ENCODE measurements at regions not wholly inside any gene's neighbourhood (a gene's known extent, or its start where the extent isn't known, plus 50 kb on each side); places are given as distances from the start of the nearest gene placed in this dataset.
A peak's percentile ranks its signal among the peaks of the same experiment; 100 is the strongest.
"Not testable (repeated sequence)": the region's sequence is repeated elsewhere in the genome, so short reads cannot be mapped to it uniquely, and the experiment has no call there.

DNA sequence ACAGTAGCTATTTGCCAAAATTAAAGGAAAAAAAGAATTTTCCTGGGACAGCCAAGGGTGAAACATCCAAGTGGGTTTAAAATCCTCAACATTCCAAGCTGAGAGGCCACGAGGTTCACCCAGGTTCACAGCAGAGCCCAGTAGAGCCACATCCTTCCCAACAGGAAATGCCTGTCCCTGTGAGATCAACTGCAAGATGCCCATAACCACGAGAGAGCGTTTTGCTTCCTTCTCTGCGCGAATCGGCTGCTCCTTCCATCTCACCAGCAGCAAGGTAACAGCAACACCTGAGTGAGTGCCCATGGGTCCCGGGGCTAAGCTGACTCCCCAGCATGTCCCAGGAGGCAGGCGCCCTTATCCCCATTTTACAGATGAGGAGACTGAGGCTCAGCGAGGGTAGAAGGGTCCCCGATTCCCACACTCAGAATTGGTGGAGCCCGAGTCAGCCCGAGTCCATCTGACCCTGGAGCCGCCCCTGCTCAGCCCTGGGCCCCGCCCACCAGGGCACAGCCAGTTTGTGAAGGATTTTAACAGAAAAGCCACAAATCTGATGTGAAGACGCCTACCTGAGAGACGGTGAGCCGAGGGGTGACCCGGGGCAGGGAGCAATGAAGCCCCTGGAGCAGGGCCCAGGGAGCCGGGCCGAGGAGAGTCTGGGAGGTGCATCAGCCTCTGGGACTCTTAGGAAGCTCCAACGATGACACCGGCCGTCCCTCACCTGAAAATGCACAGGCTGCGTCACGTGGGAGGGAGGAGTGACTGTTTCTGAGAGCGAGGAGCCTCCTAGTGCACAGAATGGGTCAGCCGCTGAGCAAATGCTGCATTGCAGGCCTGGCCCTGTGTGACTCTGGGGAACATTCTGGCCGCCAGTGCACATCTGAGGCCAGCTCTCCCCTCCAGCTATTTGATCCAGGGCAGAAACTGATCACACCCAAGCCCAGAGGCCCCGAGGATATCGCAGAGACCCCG lies 236.9 kb upstream of the SFSWAP start:
- intact Hi-C loops (cut with DNase I): no loop called here
- ATAC-seq (ENCODE audit: poor library complexity): no peak
- DNase-seq: no peak

DNA sequence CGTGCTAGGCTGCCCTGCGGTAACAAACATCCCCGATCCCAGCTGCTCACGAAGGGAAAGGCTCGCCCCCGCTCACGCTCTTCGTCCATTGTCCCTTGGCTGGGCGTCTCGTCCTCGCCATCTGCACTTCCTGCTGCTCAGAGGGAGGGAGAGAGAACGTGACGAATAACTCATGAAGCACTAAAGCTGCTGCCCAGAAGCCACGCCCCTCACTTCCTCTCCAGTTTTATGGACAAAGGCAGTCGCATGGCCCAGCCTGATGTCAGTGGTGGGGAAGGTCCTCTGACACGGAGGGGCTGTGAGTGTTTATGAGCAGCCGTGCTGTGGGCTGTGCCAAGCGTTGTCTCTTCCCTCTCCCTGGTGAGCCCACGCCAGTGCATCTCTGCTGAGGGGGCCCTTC lies 235.9 kb upstream of the SFSWAP start:
- ATAC-seq (ENCODE audit: poor library complexity): peak; percentile 34
- intact Hi-C loops (cut with DNase I); DNase-seq: not testable (repeated sequence)

DNA sequence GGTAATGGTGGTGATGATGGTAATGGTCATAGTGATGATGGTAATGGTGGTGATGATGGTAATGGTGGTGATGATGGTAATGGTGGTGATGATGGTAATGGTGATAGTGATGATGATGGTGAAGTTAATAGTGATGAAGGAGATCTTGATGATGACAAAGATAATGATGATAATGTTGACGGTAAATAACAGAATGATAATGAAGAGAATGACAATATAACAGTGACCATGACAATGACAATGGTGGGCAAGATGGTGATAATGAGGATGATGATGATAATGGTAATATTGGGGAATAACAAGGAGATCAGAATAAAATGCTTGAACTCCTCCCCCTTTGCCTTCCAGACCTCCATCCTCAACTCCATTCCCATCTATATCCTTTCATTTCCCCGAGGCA lies 233.3 kb upstream of the SFSWAP start:
- intact Hi-C loops (cut with DNase I): no loop called here
- ATAC-seq (ENCODE audit: poor library complexity) (no peak), DNase-seq (no peak)

DNA sequence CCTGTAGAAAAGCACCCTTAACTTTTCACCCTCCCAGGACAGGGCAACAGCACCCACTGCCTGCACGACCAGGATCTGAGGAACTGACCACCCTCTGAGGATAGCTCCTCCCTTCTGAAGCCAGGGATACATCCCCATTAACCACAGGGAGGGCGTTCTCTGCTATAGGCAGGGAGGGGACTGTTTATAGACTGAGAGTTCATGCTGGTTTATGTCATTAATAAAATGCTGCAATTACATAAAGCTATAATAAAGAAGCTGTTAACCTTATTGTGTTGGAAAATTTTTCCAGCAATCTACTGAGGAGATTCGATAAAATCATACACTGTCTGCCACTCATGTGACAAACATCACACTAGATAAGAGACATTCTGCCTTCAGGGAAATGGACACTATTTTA lies 232.4 kb upstream of the SFSWAP start:
- DNase-seq: no peak
- no peak for ATAC-seq (ENCODE audit: poor library complexity)
- intact Hi-C loops (cut with DNase I): no loop called here

DNA sequence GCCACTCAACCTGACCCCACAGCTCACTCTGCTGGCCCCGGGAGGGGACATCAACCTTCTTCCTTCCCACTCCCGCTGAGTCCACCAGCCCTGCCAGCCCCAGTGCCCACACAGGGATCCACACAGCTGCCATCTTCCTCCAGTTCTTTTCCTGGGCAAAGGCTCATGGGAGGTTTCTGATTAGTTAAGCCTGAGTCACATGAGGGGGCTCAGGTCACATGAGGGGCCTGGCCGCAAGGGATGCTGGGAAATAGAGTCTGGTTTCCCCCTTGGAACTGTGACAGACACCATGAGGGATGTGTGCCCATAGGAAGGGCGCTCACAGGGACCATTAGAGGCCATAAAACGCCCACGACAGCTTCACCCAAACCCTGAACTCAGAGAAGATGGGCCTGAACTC lies 228.7 kb upstream of the SFSWAP start:
- intact Hi-C loops (cut with DNase I): no loop called here
- DNase-seq: no peak
- ATAC-seq (ENCODE audit: poor library complexity): no peak

DNA sequence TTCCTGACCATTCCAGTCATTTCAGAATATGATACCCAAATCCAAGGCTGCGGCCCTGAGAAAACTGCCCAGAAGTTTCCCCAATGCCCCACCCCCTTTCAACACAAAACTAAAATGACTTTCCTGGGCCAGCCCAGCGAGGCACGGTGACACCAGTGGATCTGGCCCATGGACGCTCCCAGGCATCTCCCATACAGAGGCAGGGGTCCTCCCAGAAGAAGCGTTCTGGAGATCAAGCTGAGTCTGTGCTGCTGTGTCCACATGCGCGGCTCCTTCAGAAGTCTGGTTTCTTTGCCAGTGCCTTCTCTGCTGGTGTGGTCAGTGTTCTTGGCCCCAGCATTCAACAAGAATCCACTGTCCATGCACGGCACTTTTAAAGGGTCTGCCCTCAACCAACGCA lies 228.2 kb upstream of the SFSWAP start:
- intact Hi-C loops (cut with DNase I): no loop called here
- ATAC-seq (ENCODE audit: poor library complexity): no peak
- DNase-seq: no peak

DNA sequence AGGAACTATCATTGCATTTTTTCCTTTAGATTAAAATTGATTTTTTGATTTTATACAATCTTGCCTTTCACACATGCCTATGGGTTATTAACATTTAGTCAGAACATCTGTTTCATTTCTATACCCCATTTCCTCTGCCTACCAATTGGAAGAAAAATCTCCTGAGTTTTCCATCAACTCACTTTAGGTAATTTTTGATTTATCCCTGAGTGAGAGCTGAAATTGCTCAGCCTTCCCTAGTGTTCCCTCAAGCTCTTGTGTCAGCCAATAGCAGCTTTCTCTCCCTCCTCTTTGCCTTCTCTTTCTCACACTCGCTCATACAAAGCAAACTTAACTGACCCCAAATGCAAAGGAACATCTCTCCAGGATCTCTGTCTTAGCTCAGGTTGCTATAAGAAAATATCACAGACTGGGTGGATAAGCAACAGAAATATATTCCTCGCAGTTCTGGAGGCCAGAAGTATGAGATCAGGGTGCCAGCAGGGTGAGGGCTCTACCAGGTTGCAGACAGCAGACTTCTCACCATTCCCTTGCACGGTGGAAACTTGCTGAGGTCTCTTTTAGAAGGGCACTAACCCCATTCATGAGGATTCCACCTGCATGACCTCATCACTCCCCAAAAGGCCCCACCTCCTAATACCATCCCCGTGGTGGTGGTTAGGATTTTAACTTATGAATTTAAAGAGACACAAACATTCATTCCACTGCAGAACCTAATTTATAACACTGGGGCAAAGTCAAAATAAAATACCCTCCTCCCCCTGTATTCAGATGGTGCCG lies 224.2 kb upstream of the SFSWAP start:
- intact Hi-C loops (cut with DNase I): no loop called here
- DNase-seq (no peak), ATAC-seq (ENCODE audit: poor library complexity) (no peak)

DNA sequence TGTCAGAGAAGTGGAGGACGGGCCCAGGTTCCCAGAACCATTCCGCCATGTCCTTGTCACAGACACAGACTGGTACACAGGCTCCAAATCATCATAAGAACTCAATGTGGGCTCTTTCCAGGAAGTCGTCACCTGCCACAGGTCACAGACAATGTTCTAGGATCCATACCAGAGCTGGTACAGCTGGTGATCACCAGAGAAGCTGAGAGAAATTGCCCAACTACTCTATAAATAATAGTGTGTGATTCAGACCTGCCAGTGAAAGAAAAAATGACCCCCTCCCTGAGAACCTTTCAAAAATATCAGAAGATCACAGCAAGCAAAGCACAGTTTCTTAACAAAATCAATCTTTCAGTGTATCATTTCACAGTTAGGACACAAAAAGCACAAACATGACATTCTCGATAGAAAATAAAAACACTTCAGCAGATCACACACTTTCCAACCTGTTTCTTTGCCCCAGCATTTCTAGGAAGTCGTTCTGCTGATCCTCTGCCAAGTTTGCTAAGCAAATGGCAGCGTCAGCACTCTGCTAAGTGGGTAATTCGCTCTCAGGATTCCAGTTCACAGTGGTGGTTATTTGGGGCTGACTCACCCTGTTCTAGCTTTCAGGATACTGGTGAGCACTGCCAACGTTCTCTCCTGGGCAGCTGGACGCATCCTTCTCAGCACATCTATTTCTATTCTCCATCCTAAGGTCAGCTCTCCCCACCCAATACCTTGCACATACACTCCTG lies 223.3 kb upstream of the SFSWAP start:
- peak; percentile 46 for ATAC-seq (ENCODE audit: poor library complexity)
- intact Hi-C loops (cut with DNase I): no loop called here
- no peak for DNase-seq

DNA sequence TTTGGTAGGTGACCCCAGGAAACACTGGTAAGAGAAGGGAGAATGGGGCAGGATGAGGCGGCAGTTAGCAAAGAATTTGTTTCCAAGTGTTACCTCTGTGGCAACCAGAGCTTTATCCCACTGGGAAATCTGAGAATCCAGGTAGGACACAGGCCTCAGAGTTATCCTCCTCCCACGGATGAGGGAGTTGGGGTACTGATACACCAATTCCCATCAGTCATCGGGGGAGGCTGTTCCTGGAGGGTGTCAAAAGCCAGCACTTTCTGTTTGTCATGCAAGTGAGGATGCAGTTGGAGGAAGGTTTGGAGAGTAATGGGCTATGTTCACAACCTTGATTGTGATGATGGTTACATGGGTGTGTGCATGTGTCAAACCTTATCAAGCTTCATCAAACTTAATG lies 221.2 kb upstream of the SFSWAP start:
- no peak for ATAC-seq (ENCODE audit: poor library complexity)

DNA sequence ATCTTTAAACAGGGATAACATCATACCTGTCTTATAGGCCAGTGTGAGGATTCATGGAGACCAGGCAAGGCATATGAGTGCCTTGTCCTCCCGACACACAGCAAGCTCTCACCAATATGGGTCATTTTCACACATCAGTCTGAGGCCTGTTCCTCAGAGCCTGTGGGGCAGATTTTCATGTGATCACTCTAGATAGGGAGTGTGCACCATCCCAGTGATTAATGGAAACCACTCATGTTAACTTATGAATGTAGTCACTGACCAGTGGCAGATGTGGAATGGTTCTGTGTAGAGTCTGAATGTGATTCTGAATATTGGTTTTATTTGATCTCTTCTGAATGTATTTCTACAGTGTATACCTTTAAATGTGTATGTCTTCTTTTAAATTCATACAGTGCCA lies 219.7 kb upstream of the SFSWAP start:
- intact Hi-C loops (cut with DNase I): no loop called here
- DNase-seq: no peak
- no peak for ATAC-seq (ENCODE audit: poor library complexity)

More for the DNA sequence above, 221.2 kb upstream of the SFSWAP start:
- intact Hi-C loops (cut with DNase I): no loop called here
- DNase-seq: no peak

DNA sequence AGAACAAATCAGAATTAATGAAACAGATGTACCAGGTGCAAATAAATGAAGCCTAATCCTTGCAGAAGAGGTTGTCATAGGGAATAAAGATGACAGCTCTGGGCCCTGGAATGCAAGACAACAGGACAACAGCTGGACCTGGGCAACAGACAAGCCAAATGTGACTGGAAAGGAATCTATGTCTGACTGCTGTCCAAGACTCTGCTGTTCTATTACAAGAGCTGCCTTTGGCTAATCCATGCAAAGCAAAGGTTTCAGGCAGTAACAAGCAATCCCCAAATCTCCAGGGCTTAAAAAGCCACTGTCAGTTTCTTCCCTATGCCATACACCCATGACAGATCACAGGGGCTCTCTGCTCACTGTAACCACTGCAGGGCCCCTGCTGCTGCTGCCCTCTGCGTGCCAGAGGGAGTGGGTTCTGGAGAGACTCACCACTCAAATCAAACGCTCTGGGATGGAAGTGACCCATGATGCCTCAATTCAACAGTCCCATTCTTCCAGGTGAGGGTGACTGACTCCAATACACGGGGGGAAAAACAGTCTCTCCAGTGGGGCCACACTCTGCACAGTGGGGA lies 218.9 kb upstream of the SFSWAP start:
- ATAC-seq (ENCODE audit: poor library complexity) (no peak), DNase-seq (no peak)
- intact Hi-C loops (cut with DNase I): no loop called here

DNA sequence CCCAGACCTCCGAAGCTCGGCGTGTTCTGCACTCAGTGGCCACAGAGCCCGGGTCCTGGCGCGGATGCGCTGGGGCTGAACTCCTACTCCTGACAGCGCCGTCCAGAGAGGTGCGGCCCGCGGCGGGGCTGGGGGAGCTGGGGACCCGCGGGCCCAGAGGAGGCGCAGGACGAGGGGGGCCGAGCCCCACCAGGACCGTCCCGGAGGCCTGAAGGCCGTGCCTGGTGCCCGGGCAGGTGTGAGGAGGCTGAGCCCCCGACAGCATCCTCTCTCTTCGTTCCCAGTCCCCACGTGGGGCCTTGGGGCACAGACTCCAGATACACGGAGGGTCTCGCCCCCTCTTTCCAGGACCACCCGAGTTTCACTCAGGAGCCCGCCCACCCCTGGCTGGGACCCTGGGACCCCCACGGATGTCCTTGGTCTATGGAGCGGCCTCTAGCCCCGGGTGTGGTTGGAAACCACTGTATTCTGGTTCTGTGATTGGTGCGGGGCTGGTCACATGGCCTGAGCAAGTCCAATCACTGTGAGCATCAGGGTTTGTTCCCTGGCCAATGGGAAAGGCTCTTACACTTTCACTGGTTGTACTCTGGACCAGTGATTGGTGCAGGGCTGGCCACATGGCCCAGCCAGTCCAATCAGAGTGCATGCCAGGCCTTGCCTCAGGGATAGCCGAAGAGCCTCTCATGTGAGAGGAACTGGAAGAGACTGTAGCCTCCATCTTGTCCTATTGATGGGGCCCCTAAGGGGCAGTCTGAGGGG lies 217.6 kb upstream of the SFSWAP start:
- DNase-seq (no peak), ATAC-seq (ENCODE audit: poor library complexity) (no peak)
- intact Hi-C loops (cut with DNase I): no loop called here

DNA sequence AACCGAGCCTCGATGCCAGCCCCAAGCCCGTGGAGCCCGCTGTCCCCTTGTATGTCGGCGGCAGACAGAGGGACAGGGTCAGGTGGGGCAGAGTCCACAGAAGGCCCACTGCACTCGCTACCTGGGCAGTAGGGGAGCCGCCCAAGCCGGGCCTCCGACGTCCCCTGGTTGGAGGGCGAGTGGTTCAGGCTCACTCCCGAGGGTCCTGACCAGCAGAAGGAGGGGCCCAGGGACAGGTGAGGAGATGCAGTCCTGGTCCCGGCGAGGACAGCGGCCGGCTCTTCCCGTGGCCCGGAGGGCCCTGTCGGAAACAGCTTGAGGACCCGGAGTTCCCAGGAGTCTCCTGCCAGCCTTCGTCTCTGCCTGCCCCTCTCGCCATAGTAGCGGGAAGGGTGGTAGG lies 216.7 kb upstream of the SFSWAP start:
- DNase-seq (no peak), ATAC-seq (ENCODE audit: poor library complexity) (no peak)
- intact Hi-C loops (cut with DNase I): no loop called here

DNA sequence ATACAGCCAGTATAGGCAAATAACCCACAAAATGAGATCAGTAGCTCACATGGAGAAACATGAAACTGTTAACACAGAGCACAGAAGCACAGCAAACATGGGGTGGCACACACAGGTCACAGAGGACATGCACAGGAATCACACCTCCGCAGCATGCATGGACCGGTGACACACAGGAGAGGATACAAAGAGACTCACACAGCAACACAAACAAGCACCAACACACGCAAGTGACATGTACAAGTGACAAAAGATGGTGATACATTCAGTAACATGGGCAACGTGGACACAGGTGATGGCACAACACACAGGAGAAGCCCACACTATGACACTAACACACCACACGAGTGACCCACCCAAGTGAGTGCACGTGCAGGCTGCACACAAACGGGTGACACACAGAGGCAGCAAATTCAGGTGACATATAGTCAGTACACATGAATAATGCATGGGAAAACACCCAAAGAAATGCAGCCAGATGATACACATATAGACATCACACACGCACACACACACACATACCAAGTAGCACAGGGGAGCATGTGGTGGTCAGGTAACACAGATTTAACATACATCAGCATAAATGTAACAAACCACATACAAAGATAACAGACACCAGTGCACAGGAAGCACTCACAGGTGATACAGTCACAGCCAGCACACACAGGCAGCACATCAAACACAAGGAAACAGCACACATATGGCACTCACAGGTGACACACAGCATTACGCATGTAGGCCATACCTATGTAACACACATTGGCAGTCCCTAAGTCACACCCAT lies 216.0 kb upstream of the SFSWAP start:
- intact Hi-C loops (cut with DNase I): no loop called here
- DNase-seq: no peak
- ATAC-seq (ENCODE audit: poor library complexity): no peak

DNA sequence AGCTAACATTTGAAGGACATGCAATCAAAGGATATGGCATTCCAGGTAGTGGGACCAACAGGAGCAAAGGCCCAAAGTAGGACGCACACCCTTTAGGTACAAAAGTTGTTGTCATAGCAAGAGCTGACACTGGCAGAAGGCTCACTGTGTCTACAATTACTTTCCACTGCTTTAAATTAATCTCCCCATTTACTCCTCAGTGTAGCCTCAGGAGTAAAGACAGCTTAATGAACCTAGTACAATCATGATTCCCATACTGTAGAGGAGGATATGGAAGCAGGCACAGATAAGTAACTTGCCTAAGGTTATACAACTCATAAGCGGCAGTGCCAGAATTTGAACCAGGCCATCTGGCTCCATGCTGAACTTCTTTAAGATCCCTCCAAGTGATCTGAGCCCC lies 212.9 kb upstream of the SFSWAP start:
- ATAC-seq (ENCODE audit: poor library complexity) (no peak), DNase-seq (no peak)
- intact Hi-C loops (cut with DNase I): no loop called here

DNA sequence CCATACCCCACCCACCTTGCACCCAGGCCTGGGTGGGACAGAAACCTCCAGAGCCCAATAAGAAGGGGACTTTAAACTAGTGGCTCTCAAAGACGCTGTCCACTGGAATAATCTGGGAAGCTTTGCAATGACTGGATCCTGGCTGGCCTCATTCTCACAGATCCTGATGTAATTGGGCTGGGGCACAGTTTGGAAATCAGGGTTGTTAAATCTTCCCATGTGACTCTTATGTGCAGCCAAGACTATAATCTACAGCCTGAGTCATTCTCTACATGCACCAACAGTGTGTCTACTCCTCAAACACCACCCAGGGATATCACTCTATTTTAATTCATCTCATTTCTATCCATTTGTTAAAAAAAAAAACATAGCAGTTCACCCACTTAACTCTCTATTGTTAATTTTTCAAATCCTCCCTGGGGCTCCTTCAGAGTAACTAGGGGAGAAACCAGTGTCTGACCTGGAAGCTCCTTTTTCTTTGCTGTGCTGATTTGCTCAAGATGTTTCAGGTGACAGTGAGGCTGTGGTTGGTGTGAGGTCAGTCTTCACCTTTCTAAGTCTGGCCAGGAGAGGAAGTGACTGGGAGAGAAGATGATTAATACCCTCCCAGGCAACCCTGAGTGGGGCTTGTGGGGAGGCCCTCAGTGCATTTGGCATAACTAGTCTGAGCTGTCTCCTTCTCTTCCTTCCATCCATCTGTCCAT lies 211.6 kb upstream of the SFSWAP start:
- ATAC-seq (ENCODE audit: poor library complexity) (peak; percentile 75), DNase-seq (no peak)

DNA sequence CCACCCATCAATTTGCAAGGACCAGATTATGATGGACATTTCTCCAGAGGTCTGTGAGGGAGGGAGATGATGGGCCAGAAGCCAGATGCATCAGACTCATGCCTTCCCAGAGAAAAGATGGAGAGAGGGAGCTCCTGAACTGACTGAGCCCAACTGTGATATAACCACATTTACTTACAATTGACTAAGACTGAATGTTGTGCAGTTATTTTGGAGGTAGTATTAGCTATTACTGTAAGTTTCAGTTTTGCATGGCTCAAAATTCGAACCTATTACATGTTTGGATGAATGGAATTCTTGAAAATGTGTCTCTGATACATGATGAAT lies 211.1 kb upstream of the SFSWAP start:
- intact Hi-C loops (cut with DNase I): no loop called here
- ATAC-seq (ENCODE audit: poor library complexity) (no peak), DNase-seq (no peak)

More for the DNA sequence above, 211.6 kb upstream of the SFSWAP start:
- intact Hi-C loops (cut with DNase I): no loop called here
